ENCODE measurements at regions not wholly inside any gene's neighbourhood (a gene's known extent, or its start where the extent isn't known, plus 50 kb on each side); places are given as distances from the start of the nearest gene placed in this dataset.

GRCh38 chr2:234137400-234138014, 87.0 kb downstream of the SPP2 start:
- H3K23ac ChIP-seq (ENCODE audit: low read length): no peak overlapping the region
- no peaks in the 10 kb centered on the region for H3K36me3 ChIP-seq (ENCODE audit: control insufficient read depth, insufficient read depth, low read length)
- no peaks in the 10 kb centered on the region for H3K79me2 ChIP-seq (ENCODE audit: control insufficient read depth, insufficient read depth, low read length)
- H4K8ac ChIP-seq (ENCODE audit: low read depth, low read length): no peak overlapping the region
- H3K27me3 ChIP-seq (ENCODE audit: insufficient read depth, low read length, poor library complexity): no peaks in the 10 kb centered on the region
- no peak overlapping the region for H3K4ac ChIP-seq (ENCODE audit: low read depth, low read length)
- no peak overlapping the region for H3K18ac ChIP-seq (ENCODE audit: low read length)
- H3K56ac ChIP-seq (ENCODE audit: low read length): peak overlapping the region; percentile 27
- no peak overlapping the region for H3K4me2 ChIP-seq (ENCODE audit: low read length)
- no peaks in the 10 kb centered on the region for H3K79me1 ChIP-seq (ENCODE audit: low read length)
- WGBS (ENCODE audit: extremely low coverage, insufficient coverage, low lambda C conversion rate): no CpG with 5 or more reads among the region's 6 CpGs
- H4K5ac ChIP-seq (ENCODE audit: low read length): no peak overlapping the region
- no peak overlapping the region for H3K4me3 ChIP-seq (ENCODE audit: low read length)
- peaks cover 5% of the 10 kb centered on the region for H3K4me1 ChIP-seq (ENCODE audit: control insufficient read depth, low read depth, low read length)
- H3K9ac ChIP-seq (ENCODE audit: low read length): no peak overlapping the region
- no peak overlapping the region for H2BK120ac ChIP-seq (ENCODE audit: low read depth, low read length)
- H2AK5ac ChIP-seq (ENCODE audit: low read length): no peak overlapping the region
- no peak overlapping the region for H2BK5ac ChIP-seq (ENCODE audit: low read length)
- peak; percentile 80 for DNase-seq
- no peak overlapping the region for H3K27ac ChIP-seq (ENCODE audit: low read depth, low read length)
- H2BK15ac ChIP-seq (replicated peaks; ENCODE audit: low read depth): no peak overlapping the region

DNA sequence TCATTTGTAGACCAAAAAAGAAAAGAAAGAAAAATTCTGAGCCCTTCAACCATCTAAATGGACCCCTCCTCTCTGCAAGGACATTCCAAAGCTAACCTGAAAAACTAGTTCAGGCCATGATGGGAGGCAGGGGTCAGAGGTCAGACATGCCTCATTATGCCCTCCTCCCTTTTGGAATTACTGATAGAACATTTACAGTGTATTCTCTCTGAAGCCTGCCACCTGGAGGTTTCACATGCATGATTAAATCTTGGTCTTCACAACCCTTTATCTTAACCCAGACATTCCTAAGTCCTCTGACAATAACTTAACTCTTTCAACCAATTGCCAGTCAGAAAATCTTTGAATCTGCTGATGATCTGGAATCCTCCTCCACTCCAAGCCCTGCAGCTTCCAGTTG, 86.0 kb downstream of the SPP2 start:
- Histone ChIP-seq H2BK120ac (ENCODE audit: low read depth, low read length) (no peak overlapping the region), H3K4ac (ENCODE audit: low read depth, low read length) (no peak overlapping the region), H3K4me3 (ENCODE audit: low read length) (no peak overlapping the region), H3K4me2 (ENCODE audit: low read length) (no peak overlapping the region), H3K79me2 (ENCODE audit: control insufficient read depth, insufficient read depth, low read length) (no peaks in the 10 kb centered on the region), H3K4me1 (ENCODE audit: control insufficient read depth, low read depth, low read length) (peaks cover 5% of the 10 kb centered on the region), H2AK5ac (ENCODE audit: low read length) (no peak overlapping the region), H3K27me3 (ENCODE audit: insufficient read depth, low read length, poor library complexity) (no peaks in the 10 kb centered on the region), H2BK15ac (replicated peaks; ENCODE audit: low read depth) (no peak overlapping the region), H3K36me3 (ENCODE audit: control insufficient read depth, insufficient read depth, low read length) (no peaks in the 10 kb centered on the region), H4K5ac (ENCODE audit: low read length) (no peak overlapping the region), H3K23ac (ENCODE audit: low read length) (no peak overlapping the region), H3K27ac (ENCODE audit: low read depth, low read length) (no peak overlapping the region), H3K9ac (ENCODE audit: low read length) (no peak overlapping the region), H4K8ac (ENCODE audit: low read depth, low read length) (no peak overlapping the region), H3K18ac (ENCODE audit: low read length) (no peak overlapping the region), H3K56ac (ENCODE audit: low read length) (no peak overlapping the region), H2BK5ac (ENCODE audit: low read length) (no peak overlapping the region), H3K79me1 (ENCODE audit: low read length) (no peaks in the 10 kb centered on the region)
- peak; percentile 94 for DNase-seq

DNA sequence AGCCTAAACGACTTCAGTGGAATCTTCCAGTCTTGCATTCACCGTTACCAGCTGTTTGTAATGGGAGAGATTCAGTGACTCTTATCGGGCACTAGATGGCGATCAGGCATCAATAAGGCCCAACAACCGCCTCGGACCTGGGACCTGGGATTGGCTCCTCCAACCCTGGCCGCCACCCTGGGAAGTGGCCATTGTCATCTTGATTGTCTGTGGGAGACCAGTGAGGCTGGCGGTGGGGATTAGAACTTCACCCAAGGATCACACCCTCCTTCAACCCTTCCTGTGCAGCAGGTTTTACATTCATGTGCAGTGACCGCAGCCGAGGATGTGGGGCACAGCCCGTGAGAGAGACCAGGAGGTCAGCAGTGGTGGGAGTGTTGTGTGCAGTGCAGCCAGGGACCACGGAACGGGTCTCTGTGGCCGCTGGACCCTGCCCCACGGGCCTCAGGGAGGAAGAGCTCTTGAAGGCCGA, 85.3 kb downstream of the SPP2 start:
- Histone ChIP-seq H3K9ac (ENCODE audit: low read length) (peak overlapping the region; percentile 17), H3K4me1 (ENCODE audit: control insufficient read depth, low read depth, low read length) (peaks cover 5% of the 10 kb centered on the region), H3K18ac (ENCODE audit: low read length) (peak overlapping the region; percentile 21), H3K23ac (ENCODE audit: low read length) (no peak overlapping the region), H2AK5ac (ENCODE audit: low read length) (peak overlapping the region; percentile 71), H3K4ac (ENCODE audit: low read depth, low read length) (peak overlapping the region; percentile 2), H4K8ac (ENCODE audit: low read depth, low read length) (no peak overlapping the region), H3K56ac (ENCODE audit: low read length) (peak overlapping the region; percentile 81), H3K27me3 (ENCODE audit: insufficient read depth, low read length, poor library complexity) (no peaks in the 10 kb centered on the region), H3K4me2 (ENCODE audit: low read length) (no peak overlapping the region), H4K5ac (ENCODE audit: low read length) (no peak overlapping the region), H2BK15ac (replicated peaks; ENCODE audit: low read depth) (no peak overlapping the region), H2BK120ac (ENCODE audit: low read depth, low read length) (no peak overlapping the region), H3K79me2 (ENCODE audit: control insufficient read depth, insufficient read depth, low read length) (no peaks in the 10 kb centered on the region), H3K79me1 (ENCODE audit: low read length) (no peaks in the 10 kb centered on the region), H3K36me3 (ENCODE audit: control insufficient read depth, insufficient read depth, low read length) (no peaks in the 10 kb centered on the region), H2BK5ac (ENCODE audit: low read length) (peak overlapping the region; percentile 90), H3K27ac (ENCODE audit: low read depth, low read length) (peak overlapping the region; percentile 13), H3K4me3 (ENCODE audit: low read length) (no peak overlapping the region)
- peak; percentile 97 for DNase-seq
- WGBS (ENCODE audit: extremely low coverage, insufficient coverage, low lambda C conversion rate): no CpG with 5 or more reads among the region's 16 CpGs

DNA sequence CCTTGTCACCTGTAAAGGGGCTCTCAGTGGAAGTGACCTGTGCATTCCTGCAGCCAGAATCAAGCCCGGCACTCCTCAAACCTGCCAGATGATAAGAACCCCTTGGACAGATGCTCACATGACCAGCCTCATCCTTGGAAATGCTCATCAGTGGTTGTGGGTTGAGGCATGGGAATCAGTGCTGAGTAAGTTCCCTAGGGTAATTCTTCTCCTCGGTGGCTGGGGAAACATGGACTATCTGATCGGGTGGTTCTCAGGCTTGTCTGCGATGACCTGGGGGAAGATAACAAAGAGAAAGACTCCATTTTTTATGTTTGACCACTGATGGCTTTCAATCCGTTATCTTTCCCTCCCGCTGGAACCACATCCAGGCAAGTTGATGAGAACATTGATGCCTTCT, 84.0 kb downstream of the SPP2 start:
- no peak overlapping the region for H4K8ac ChIP-seq (ENCODE audit: low read depth, low read length)
- H2BK5ac ChIP-seq (ENCODE audit: low read length): no peak overlapping the region
- no peak overlapping the region for H2BK120ac ChIP-seq (ENCODE audit: low read depth, low read length)
- no peak overlapping the region for H2BK15ac ChIP-seq (replicated peaks; ENCODE audit: low read depth)
- peaks cover 5% of the 10 kb centered on the region for H3K4me1 ChIP-seq (ENCODE audit: control insufficient read depth, low read depth, low read length)
- no peak overlapping the region for H4K5ac ChIP-seq (ENCODE audit: low read length)
- no peak overlapping the region for H3K4me2 ChIP-seq (ENCODE audit: low read length)
- no peaks in the 10 kb centered on the region for H3K27me3 ChIP-seq (ENCODE audit: insufficient read depth, low read length, poor library complexity)
- H3K79me2 ChIP-seq (ENCODE audit: control insufficient read depth, insufficient read depth, low read length): no peaks in the 10 kb centered on the region
- H3K18ac ChIP-seq (ENCODE audit: low read length): no peak overlapping the region
- H2AK5ac ChIP-seq (ENCODE audit: low read length): no peak overlapping the region
- H3K27ac ChIP-seq (ENCODE audit: low read depth, low read length): no peak overlapping the region
- no peaks in the 10 kb centered on the region for H3K79me1 ChIP-seq (ENCODE audit: low read length)
- H3K56ac ChIP-seq (ENCODE audit: low read length): no peak overlapping the region
- no CpG with 5 or more reads among the region's 6 CpGs for WGBS (ENCODE audit: extremely low coverage, insufficient coverage, low lambda C conversion rate)
- no peak for DNase-seq
- H3K9ac ChIP-seq (ENCODE audit: low read length): no peak overlapping the region
- no peak overlapping the region for H3K4ac ChIP-seq (ENCODE audit: low read depth, low read length)
- H3K36me3 ChIP-seq (ENCODE audit: control insufficient read depth, insufficient read depth, low read length): no peaks in the 10 kb centered on the region
- H3K4me3 ChIP-seq (ENCODE audit: low read length): no peak overlapping the region
- no peak overlapping the region for H3K23ac ChIP-seq (ENCODE audit: low read length)

GRCh38 chr2:234133004-234133403, 82.5 kb downstream of the SPP2 start:
- Histone ChIP-seq H3K4me3 (ENCODE audit: low read length) (no peak overlapping the region), H2AK5ac (ENCODE audit: low read length) (no peak overlapping the region), H3K79me1 (ENCODE audit: low read length) (no peaks in the 10 kb centered on the region), H3K4me1 (ENCODE audit: control insufficient read depth, low read depth, low read length) (peaks cover 5% of the 10 kb centered on the region), H3K4me2 (ENCODE audit: low read length) (no peak overlapping the region), H4K5ac (ENCODE audit: low read length) (no peak overlapping the region), H3K27me3 (ENCODE audit: insufficient read depth, low read length, poor library complexity) (no peaks in the 10 kb centered on the region), H3K4ac (ENCODE audit: low read depth, low read length) (no peak overlapping the region), H3K79me2 (ENCODE audit: control insufficient read depth, insufficient read depth, low read length) (no peaks in the 10 kb centered on the region), H4K8ac (ENCODE audit: low read depth, low read length) (no peak overlapping the region), H2BK120ac (ENCODE audit: low read depth, low read length) (no peak overlapping the region), H3K23ac (ENCODE audit: low read length) (no peak overlapping the region), H3K18ac (ENCODE audit: low read length) (no peak overlapping the region), H3K56ac (ENCODE audit: low read length) (no peak overlapping the region), H3K9ac (ENCODE audit: low read length) (no peak overlapping the region), H3K36me3 (ENCODE audit: control insufficient read depth, insufficient read depth, low read length) (no peaks in the 10 kb centered on the region), H3K27ac (ENCODE audit: low read depth, low read length) (no peak overlapping the region), H2BK5ac (ENCODE audit: low read length) (no peak overlapping the region), H2BK15ac (replicated peaks; ENCODE audit: low read depth) (no peak overlapping the region)
- DNase-seq: no peak
- no CpG with 5 or more reads among the region's 4 CpGs for WGBS (ENCODE audit: extremely low coverage, insufficient coverage, low lambda C conversion rate)

- no peak overlapping the region for H3K18ac ChIP-seq (ENCODE audit: low read length)
- no peaks in the 10 kb centered on the region for H3K79me2 ChIP-seq (ENCODE audit: control insufficient read depth, insufficient read depth, low read length)
- no peak overlapping the region for H3K27ac ChIP-seq (ENCODE audit: low read depth, low read length)
- H3K36me3 ChIP-seq (ENCODE audit: control insufficient read depth, insufficient read depth, low read length): no peaks in the 10 kb centered on the region
- no peak overlapping the region for H4K5ac ChIP-seq (ENCODE audit: low read length)
- no peak overlapping the region for H4K8ac ChIP-seq (ENCODE audit: low read depth, low read length)
- no peak overlapping the region for H3K4me2 ChIP-seq (ENCODE audit: low read length)
- H2BK15ac ChIP-seq (replicated peaks; ENCODE audit: low read depth): no peak overlapping the region
- no peak overlapping the region for H2BK5ac ChIP-seq (ENCODE audit: low read length)
- no peaks in the 10 kb centered on the region for H3K27me3 ChIP-seq (ENCODE audit: insufficient read depth, low read length, poor library complexity)
- WGBS (ENCODE audit: extremely low coverage, insufficient coverage, low lambda C conversion rate): no CpG with 5 or more reads among the region's 3 CpGs
- H3K4ac ChIP-seq (ENCODE audit: low read depth, low read length): no peak overlapping the region
- H3K4me3 ChIP-seq (ENCODE audit: low read length): no peak overlapping the region
- H2BK120ac ChIP-seq (ENCODE audit: low read depth, low read length): no peak overlapping the region
- H3K79me1 ChIP-seq (ENCODE audit: low read length): no peaks in the 10 kb centered on the region
- no peak overlapping the region for H3K9ac ChIP-seq (ENCODE audit: low read length)
- no peak for DNase-seq
- H3K56ac ChIP-seq (ENCODE audit: low read length): no peak overlapping the region
- H3K4me1 ChIP-seq (ENCODE audit: control insufficient read depth, low read depth, low read length): no peaks in the 10 kb centered on the region
- H3K23ac ChIP-seq (ENCODE audit: low read length): no peak overlapping the region
- no peak overlapping the region for H2AK5ac ChIP-seq (ENCODE audit: low read length)
Measured at GRCh38 chr2:234130777-234131181, 80.3 kb downstream of the SPP2 start.

All from mesendoderm (in vitro differentiated cells).